GM23248 (cell line): ENCODE measurements at regions not wholly inside any gene's neighbourhood (a gene's known extent, or its start where the extent isn't known, plus 50 kb on each side); places are given as distances from the start of the nearest gene placed in this dataset.

ENCODE experiments used
- DNase-seq: peaks from one replicate; pipeline ENCODE4 v3.0.0-alpha.2; 2015
- H2AFZ ChIP-seq: fragments of 200-600 bp; sonication (generic); 2 replicates; pipeline ENCODE4 v1.6.1; 2016; ENCODE audit warnings: antibody characterized with exemption
- H3F3A ChIP-seq: fragments of 200-600 bp; sonication (generic); 2 replicates; pipeline ENCODE4 v1.6.1; 2016; ENCODE audit warnings: mild to moderate bottlenecking, antibody characterized with exemption, mixed run types; ENCODE audit not compliant: insufficient read depth
- H3K27ac ChIP-seq: fragments of 200-600 bp; sonication (generic); 2 replicates; pipeline ENCODE4 v1.5.1; 2016; ENCODE audit warnings: mild to moderate bottlenecking
- H3K27me3 ChIP-seq: fragments of 200-600 bp; sonication (generic); replicated peaks from 2 replicates; pipeline ENCODE4 v1.6.1; 2016; ENCODE audit warnings: mild to moderate bottlenecking; ENCODE audit not compliant: insufficient read depth
- H3K36me3 ChIP-seq: fragments of 200-600 bp; sonication (generic); 2 replicates; pipeline ENCODE4 v1.6.1; 2016; ENCODE audit warnings: low read depth, mild to moderate bottlenecking
- H3K4me1 ChIP-seq: fragments of 200-600 bp; sonication (generic); 2 replicates; pipeline ENCODE4 v1.6.1; 2016; ENCODE audit warnings: mild to moderate bottlenecking; ENCODE audit not compliant: insufficient read depth
- H3K4me2 ChIP-seq: fragments of 200-600 bp; sonication (generic); one replicate; pipeline ENCODE4 v1.6.1; 2016; ENCODE audit warnings: mild to moderate bottlenecking; ENCODE audit not compliant: unreplicated experiment
- H3K4me3 ChIP-seq: fragments of 200-600 bp; sonication (generic); 2 replicates; pipeline ENCODE4 v1.5.1; 2016; ENCODE audit warnings: mild to moderate bottlenecking
- H3K79me2 ChIP-seq: fragments of 200-600 bp; sonication (generic); 2 replicates; pipeline ENCODE4 v1.6.1; 2016; ENCODE audit warnings: mild to moderate bottlenecking; ENCODE audit not compliant: insufficient read depth
- H3K9ac ChIP-seq: fragments of 200-600 bp; sonication (generic); 2 replicates; pipeline ENCODE4 v1.6.1; 2016; ENCODE audit warnings: mild to moderate bottlenecking
- H3K9me2 ChIP-seq: fragments of 200-600 bp; sonication (generic); 2 replicates; pipeline ENCODE4 v1.6.1; 2016; ENCODE audit warnings: mixed run types, mild to moderate bottlenecking, moderate library complexity; ENCODE audit not compliant: insufficient read depth
- H3K9me3 ChIP-seq: fragments of 200-600 bp; sonication (generic); one replicate; pipeline ENCODE4 v1.6.1; 2017; ENCODE audit warnings: low read depth
- H4K20me1 ChIP-seq: fragments of 200-600 bp; sonication (generic); 2 replicates; pipeline ENCODE4 v1.6.0; 2016; ENCODE audit not compliant: insufficient read depth
- EZH2 ChIP-seq: fragments of 200-600 bp; sonication (generic); IDR thresholded peaks from 2 replicates; pipeline ENCODE4 v1.6.1; 2018; ENCODE audit warnings: antibody characterized with exemption, mild to moderate bottlenecking; ENCODE audit not compliant: insufficient read depth, poor library complexity, severe bottlenecking
- EZH2phosphoT487 ChIP-seq: fragments of 200-600 bp; sonication (generic); IDR thresholded peaks from 2 replicates; pipeline ENCODE4 v1.6.1; 2018; ENCODE audit warnings: antibody characterized with exemption, moderate library complexity, mild to moderate bottlenecking, low read depth; ENCODE audit not compliant: insufficient read depth
- WGBS, 2 experiments: methylation state at CpG; one replicate each; pipeline ENCODE4 v1.1.6; 2015 to 2017; ENCODE audit warnings: low lambda C conversion rate in 2 of 2, low coverage in 1 of 2; ENCODE audit errors: missing lambda C conversion rate in 2 of 2; 5-methylcytosine and 5-hydroxymethylcytosine counted together
- in situ Hi-C: fragments of 300-500 bp; cut with MboI; formaldehyde crosslinking; loops from 2 replicates; pipeline ENCODE4 v1.15.0; 2020

- no peak overlapping the region for H3K9ac ChIP-seq
- H3K4me2 ChIP-seq: no peak overlapping the region
- H4K20me1 ChIP-seq: no peaks in the 10 kb centered on the region
- no peaks in the 10 kb centered on the region for H3K27me3 ChIP-seq
- no peak overlapping the region for H2AFZ ChIP-seq
- WGBS, 2 experiments: 70 to 72% methylated on average over 13 of the region's 13 CpGs
- no peaks in the 10 kb centered on the region for H3K36me3 ChIP-seq
- no peak for DNase-seq
- no peaks in the 10 kb centered on the region for H3K4me1 ChIP-seq
- no peaks in the 10 kb centered on the region for H3K9me3 ChIP-seq
- no peak overlapping the region for H3K27ac ChIP-seq
- no peaks in the 10 kb centered on the region for H3K9me2 ChIP-seq
- TF ChIP-seq EZH2 (no peak), EZH2phosphoT487 (no peak)
- H3K4me3 ChIP-seq: no peak overlapping the region
- H3K79me2 ChIP-seq: no peaks in the 10 kb centered on the region
- H3F3A ChIP-seq: no peaks in the 10 kb centered on the region
- in situ Hi-C loops: no loop called here
Measured at GRCh38 chr2:239803766-239804115, 221.4 kb downstream of the NDUFA10 start.

GRCh38 chr2:239803102-239803765, 221.9 kb downstream of the NDUFA10 start:
- H3F3A ChIP-seq: no peaks in the 10 kb centered on the region
- H3K4me3 ChIP-seq: no peak overlapping the region
- 74 to 77% methylated on average over 21 of the region's 21 CpGs for WGBS, 2 experiments
- no peaks in the 10 kb centered on the region for H4K20me1 ChIP-seq
- DNase-seq: no peak
- TF ChIP-seq EZH2: no peak
- no peak for TF ChIP-seq EZH2phosphoT487
- no peak overlapping the region for H3K27ac ChIP-seq
- H3K4me2 ChIP-seq: no peak overlapping the region
- no peak overlapping the region for H3K9ac ChIP-seq
- H2AFZ ChIP-seq: no peak overlapping the region
- no peaks in the 10 kb centered on the region for H3K9me3 ChIP-seq
- no peaks in the 10 kb centered on the region for H3K4me1 ChIP-seq
- H3K36me3 ChIP-seq: no peaks in the 10 kb centered on the region
- no peaks in the 10 kb centered on the region for H3K79me2 ChIP-seq
- in situ Hi-C loops: no loop called here
- H3K27me3 ChIP-seq: no peaks in the 10 kb centered on the region
- no peaks in the 10 kb centered on the region for H3K9me2 ChIP-seq

DNA sequence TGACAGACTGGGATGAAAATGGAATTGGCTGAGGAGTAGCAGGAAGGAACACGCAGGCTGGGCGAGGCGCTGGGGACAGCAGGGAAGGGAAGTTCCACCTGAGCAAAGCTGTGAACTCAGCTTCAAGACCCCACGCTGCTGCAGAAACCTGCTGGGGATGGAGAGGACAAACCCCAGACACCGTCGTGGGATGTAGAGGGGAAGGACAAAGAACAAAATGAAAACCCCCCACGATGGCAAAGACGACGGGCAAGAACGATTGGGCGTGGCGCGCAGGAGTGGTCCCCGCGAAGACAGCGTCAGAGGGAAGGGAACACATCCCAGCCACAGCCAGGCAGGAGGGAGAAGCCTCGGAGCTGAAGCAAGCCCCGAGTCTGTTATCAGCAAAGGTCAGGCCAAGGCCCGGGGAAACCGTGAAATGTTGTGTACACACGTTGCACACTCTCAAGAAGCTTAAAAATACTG, 222.9 kb downstream of the NDUFA10 start:
- Histone ChIP-seq H3K9me2 (no peaks in the 10 kb centered on the region), H3K4me1 (no peaks in the 10 kb centered on the region), H3K27ac (no peak overlapping the region), H3K4me3 (no peak overlapping the region), H3F3A (no peaks in the 10 kb centered on the region), H3K9ac (no peak overlapping the region), H3K27me3 (no peaks in the 10 kb centered on the region), H3K36me3 (no peaks in the 10 kb centered on the region), H4K20me1 (no peaks in the 10 kb centered on the region), H3K9me3 (no peaks in the 10 kb centered on the region), H3K79me2 (no peaks in the 10 kb centered on the region), H2AFZ (no peak overlapping the region), H3K4me2 (no peak overlapping the region)
- WGBS, 2 experiments: 61 to 64% methylated on average over 21 of the region's 21 CpGs
- TF ChIP-seq EZH2phosphoT487 (no peak), EZH2 (no peak)
- no peak for DNase-seq
- in situ Hi-C loops: no loop called here

GRCh38 chr2:239801404-239802184, 223.5 kb downstream of the NDUFA10 start:
- DNase-seq: no peak
- H4K20me1 ChIP-seq: no peaks in the 10 kb centered on the region
- no peaks in the 10 kb centered on the region for H3K79me2 ChIP-seq
- no peaks in the 10 kb centered on the region for H3K27me3 ChIP-seq
- no peak overlapping the region for H3K4me2 ChIP-seq
- H3K9ac ChIP-seq: no peak overlapping the region
- H3F3A ChIP-seq: no peaks in the 10 kb centered on the region
- no peaks in the 10 kb centered on the region for H3K36me3 ChIP-seq
- in situ Hi-C loops: no loop called here
- H3K4me3 ChIP-seq: no peak overlapping the region
- H3K9me3 ChIP-seq: no peaks in the 10 kb centered on the region
- no peak for TF ChIP-seq EZH2
- no peak for TF ChIP-seq EZH2phosphoT487
- H2AFZ ChIP-seq: no peak overlapping the region
- H3K4me1 ChIP-seq: no peaks in the 10 kb centered on the region
- H3K9me2 ChIP-seq: no peaks in the 10 kb centered on the region
- no peak overlapping the region for H3K27ac ChIP-seq
- WGBS, 2 experiments: 59 to 62% methylated on average over 21 to 22 of the region's 22 CpGs
